GM19023 (cell line): ENCODE measurements at regions not wholly inside any gene's neighbourhood (a gene's known extent, or its start where the extent isn't known, plus 50 kb on each side); places are given as distances from the start of the nearest gene placed in this dataset.
"Not testable (repeated sequence)": the region's sequence is repeated elsewhere in the genome, so short reads cannot be mapped to it uniquely, and the experiment has no call there.

Experiments used
- ATAC-seq: cut with Tn5 transposase; IDR thresholded peaks from one replicate; pipeline ENCODE4 v1.9.1; 2021; ENCODE audit warnings: mild to moderate bottlenecking, moderate library complexity; ENCODE audit not compliant: unreplicated experiment

DNA sequence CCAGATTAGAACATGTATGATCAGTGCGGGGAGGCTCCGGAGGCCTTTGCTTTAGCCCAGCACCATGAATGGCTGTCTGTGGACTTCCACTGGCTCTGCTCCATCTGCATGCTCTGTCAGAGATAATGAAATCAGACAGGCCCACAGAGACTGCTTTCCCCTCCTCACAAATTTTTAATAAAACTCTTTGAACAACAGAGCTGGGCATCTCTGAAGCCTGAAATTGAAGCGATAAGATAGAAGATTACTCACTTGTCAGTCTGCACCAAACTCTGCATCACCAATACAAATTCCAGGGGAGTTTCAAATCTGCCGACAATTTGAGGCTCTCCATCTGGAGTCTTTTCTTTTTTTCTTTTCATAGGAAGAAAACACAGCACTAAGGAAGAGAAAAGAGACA, 110.0 kb downstream of the DYRK2 start:
- ATAC-seq = peak; percentile 21

DNA sequence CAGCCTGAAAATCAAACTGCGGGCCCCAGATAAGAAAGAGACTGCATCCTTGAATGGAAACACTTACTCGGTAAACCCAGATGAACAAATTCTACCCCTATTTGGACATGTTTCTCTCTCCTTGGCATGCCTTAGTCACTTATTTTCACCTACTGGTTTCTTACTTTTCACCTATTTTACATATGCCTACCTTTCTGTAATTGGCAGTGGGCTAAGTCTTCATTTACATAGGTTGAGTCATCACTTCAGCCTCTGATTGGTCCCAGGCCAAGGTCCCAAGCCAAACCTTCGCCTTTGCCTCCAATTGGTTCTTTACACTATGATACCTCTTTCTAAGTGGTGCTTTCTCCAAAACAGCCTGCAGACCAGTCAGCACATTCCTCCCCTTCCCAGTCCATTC, 111.3 kb downstream of the DYRK2 start:
- ATAC-seq = no peak

DNA sequence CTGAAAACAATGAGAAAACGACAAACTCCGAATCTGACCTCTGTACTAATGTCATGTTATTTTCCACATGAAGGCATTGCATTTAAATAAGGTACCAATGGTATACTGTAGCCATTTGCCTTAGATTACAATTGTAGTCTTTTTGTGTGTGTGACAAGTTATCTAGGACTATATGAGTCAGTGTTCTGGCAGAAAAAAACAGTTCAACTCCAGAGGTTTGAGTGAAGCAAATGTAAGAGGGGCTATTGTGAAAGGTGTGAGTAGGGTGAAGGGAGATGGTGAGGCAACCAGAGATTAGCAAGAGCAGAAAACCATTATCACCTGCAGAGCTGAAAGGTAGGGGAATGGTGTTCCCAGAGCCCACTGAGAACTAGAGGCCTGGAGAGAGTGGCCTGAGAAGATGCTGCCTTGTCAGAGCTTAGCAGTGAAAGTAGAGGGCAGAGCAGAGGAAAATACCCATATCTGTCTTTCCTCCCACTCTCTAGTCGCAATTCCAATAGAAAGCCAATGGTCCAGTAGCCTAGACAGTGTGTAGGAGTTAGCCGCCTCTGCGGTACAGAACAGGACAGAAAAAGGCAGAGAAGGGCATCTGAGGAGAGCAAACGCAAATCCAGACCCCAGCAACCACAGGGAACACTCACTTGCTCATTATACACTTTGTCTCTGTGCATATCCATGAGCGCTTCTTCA, 112.2 kb downstream of the DYRK2 start:
- no peak for ATAC-seq

DNA sequence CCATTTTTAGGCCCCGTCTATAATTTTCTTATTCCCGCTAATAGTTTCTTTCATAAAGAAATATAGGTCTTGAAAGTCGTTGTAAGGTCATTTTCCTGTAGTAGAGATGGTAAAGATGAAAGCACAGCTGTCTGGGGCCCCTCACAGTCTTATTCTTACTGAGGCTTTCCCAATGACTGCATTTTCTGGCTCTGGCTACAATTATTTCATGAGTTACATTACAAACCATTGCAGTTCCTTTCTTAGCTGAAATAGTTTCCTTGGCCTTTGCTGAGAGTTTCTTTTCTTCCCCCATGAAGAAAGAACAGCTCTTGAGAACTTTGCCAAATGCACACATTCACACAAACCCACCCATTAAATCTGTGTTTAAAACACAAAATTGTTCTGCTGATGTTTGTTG, 113.0 kb downstream of the DYRK2 start:
- no peak for ATAC-seq

DNA sequence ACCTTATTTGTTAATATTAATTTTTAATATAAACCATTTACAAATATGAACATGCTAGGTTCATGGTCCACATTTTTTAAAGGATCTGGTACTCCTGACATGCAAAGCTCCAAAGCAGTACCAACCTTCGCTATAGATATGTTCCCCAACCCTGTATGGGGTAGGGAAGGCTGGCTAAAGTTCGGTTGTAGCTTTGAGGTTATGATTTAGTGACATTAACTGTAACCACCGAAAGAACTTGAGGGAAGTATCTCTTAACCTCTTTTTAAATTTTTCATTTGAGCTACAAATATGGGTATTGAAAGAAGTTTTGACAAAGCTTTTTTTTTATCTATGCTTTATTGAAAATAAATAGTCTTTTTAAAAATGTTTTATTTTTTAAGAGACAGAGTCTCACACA, 115.5 kb downstream of the DYRK2 start:
- no peak for ATAC-seq

DNA sequence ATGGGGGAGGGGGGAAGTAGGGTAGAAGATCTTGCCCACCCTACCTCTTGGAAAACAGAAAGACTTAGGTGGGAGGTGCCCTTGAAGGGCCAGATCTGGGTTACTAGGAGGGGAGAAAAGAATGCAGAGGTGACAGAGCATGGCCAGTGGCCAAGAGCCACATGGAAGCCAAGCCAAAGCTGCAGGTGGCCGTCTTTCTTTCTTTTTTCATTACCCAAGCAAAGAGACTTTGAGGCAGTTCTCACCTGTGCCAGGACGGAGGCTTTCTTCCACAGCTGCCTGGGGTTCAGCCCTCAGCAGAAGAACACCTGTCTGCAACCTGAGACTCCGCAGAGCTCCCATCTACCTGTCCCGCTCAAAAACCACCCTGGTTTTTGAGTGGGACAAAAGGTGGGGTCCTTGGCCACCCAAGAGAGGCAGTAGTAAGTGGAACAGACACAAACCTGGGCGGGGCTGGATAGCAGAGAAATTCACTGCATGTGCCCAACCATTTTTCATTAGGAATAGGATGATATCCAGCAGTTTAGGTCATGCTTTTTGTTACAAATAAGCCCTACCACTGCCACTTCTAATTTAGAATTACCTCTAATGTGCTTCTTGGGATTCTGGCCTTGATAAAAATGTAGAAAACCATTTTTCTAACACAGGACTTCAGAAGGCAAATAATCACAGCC, 116.5 kb downstream of the DYRK2 start:
- no peak for ATAC-seq

DNA sequence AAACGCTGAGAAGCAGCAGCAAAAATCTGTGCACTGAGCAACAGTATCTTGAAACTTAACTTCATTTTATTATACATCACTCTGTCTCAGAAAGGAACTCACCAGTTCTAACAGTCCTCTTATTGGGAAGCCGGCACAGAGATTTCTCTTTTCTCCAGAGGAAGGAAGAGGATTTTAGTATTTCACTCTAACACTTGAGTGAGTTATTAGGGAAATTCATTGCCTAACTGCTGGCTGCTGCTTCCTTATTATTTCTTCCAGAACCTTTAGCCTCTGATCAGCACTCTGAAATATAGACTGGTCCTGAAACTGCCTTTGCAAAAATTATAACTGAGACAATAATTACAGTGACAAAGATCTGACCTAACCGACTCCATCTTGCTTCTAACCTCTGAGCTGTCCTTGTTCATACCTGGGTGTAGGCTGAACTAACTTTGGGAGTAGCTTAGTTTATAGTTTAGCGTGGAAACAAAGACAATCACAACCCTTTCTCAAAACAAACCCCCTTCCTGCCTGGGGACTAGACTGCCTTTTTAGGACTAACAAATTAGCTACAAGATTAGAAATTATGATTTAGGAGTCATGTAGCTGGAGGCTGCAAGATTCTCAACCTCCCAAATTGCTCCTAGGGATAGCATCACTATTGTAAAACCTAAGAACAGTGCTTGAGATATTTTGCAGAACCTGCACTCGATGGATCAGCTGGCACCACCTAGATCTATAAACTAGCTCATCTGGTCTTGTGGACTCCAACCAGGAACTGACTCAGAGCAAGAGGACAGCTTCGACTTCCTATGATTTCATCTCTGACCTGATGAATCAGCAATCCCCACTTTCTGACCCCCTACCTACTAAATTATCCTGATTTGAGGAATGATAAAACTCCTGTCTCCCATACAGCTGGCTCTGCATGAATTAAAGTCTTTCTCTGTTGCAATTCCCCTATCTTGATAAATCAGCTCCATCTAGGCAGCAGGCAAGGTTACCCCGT, 117.5 kb downstream of the DYRK2 start:
- ATAC-seq = no peak

DNA sequence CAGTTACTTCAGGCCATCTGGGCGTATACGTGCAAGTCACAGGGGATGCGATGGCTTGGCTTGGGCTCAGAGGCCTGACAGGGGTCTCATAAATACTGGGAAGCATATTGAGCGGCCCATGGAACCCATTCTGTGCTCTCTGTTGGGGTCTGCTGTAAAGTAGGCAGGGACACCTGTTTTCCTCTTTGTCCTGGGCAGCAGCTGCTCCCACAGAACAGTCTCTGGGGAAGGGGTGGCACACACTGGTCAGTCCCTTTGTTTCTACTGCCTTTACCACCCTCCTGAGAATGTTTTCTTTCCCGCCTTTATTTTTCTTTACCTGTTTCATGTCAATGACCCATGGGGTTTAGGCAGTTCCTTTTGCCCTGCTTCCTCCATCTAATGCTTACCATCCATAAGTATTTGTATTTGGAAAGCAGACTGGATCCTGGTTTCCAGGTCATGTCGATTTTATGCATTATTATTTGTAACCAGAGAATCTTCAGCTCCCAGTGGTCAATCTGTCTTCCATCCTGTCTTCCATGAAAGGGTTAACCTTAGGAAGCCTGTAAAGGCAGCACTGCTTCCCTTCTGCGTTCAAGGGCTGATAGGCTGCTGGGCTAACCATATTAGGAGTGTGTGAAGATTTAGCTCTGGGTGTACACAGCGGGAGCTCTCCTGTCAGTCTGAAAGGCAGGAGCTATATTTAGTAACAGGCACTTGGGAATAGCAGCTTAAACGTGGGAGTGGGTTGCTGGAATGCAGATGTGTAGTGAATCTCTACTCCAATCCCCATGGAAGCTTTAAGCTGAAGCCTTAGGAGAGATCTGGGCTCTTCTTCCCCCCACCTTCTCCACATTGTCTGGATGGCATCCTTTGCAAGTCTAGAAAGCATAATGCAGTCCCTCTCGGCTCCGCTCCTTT, 124.0 kb downstream of the DYRK2 start:
- ATAC-seq = no peak

DNA sequence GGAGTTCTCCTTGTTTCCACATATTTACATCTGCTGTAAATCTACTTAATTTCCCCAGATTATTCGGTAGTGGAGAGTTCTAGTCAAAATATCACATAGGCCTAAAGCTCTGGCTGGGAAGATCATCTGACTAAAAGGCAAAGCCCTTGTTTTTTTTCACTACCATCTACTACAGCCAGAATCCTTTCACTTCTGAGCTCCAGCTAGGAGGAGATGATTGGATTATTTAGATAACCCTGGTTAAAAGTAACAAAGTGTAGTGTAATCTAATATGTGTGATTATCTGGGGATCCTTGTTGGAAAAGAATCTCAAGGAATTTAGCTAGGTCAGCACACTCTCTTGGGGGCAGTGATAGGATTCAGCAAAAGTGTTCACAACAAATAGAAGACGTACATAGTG, 125.4 kb downstream of the DYRK2 start:
- no peak for ATAC-seq

DNA sequence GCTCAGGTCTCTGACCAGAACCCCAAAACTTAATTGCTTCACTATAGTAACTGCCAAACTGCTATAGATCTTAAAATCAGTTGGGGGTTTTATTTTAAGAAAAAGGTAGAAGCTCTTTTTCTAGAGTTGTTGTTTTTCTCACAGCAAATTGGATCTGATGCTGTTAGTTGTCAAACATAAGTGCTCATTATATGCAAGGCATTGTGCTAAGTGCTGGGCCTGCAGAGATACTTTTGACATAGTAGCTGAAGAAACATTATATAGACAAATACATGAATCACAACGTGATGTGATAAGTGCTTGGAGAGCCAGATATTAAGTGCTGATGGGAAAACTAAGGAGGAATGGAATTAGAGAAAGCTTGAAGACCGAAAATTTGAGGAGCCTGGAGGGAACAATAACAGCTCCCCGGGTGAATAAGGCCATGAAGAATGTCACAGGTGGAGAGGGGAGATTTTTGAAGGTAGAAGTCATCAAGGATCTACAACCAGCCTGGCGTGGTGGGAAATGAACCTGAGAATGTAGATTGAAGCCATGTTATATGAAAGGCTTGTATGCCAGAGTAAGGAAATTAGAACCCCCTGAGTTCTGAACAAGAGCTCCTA, 126.5 kb downstream of the DYRK2 start:
- no peak for ATAC-seq

DNA sequence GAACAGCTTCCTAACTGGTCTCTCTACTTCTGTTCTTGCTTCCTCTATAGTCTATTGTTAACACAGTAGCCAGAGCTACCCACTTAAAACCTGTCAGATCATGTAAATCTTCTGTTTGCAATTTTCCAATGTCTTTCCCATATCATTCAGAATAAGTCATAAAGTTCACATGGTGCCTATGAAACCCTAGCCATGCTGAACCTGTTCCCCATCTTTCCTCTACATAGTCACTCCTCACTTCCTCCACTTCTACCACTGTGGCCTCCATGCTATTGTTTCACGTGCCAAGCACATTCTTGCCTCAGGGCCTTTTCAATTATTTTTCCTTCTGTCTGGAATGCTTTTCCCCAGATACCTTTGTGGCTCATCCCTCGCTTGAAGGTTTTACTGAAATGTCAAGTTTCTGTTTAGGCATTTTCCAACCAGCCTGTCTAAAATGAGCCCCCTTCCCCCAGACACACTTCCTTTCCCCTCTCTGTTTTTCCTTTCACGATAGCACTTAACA, 132.1 kb downstream of the DYRK2 start:
- no peak for ATAC-seq

DNA sequence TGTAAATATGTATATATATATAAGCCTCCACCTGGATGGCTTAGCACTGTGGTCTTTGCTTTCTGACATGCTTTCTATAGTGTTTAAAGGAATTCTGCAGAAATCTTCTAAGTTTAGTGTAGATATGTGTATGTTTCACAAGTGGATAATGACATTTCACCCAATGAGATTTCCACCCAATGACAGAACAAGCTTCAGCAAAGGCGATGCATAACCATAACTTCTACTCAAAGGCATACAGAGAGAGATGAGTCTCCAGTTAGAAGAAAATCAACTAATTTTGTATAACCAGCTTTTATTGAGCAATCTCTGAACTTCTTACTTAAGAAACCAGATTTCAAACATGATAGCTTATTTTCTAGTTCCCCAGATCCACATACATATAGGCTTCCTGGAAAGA, 134.0 kb downstream of the DYRK2 start:
- ATAC-seq = no peak

DNA sequence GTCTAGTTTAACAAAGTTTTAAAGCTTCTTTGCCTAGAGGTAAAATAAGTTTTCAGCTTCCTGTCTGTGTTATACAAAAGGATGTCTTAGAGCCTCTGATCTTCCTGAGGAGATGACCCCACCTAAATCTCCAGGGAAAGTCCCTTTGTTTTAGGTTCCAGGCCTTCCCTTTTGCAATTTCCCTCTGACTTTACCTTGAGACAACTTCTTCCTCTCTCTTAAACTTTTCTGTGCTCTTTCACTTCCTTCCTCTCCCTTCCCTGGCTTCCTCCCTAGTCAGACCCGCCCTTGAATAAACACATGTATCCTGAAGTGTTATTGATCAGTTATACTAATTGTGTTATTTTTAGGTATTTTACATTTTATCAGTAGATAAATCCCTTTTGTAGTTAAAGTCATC, 134.8 kb downstream of the DYRK2 start:
- ATAC-seq = no peak

DNA sequence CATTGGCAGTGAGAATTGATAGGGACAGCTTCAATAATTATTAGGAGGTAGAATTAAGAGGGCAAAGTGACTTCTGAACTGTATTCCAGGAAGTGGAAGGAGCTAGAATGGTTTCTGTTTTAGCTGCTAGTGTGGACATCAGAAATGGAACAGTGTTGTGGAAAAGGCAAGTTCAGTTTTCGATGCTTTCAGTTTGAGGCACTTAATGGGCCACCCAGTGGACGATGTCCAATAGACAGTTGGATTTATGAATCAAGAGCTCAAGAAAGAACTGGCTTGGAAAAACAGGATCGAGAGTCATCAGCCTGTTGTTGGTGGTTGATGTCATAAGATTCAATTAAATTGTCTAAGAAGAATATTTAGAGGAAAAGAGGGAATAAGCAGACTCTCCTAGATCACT, 136.3 kb downstream of the DYRK2 start:
- no peak for ATAC-seq

DNA sequence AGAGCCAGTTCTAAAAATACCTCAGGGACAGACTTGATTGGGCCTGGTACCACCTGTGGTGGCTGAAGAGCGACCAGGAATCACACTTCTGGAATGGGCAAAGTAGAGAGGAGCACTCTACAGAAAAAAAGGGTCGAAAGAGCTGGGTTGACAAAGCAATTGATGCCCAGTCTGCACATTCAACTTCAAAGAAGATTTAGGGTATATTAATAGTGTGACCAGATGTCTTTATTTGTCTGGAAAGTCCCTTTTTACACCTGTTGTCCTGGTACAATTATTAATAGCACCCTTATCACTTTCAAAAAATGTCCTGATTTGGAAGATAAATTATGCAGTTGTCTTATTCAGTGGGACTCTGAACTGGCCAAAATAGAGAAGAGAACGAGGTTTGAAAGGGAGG, 137.5 kb downstream of the DYRK2 start:
- ATAC-seq = no peak

DNA sequence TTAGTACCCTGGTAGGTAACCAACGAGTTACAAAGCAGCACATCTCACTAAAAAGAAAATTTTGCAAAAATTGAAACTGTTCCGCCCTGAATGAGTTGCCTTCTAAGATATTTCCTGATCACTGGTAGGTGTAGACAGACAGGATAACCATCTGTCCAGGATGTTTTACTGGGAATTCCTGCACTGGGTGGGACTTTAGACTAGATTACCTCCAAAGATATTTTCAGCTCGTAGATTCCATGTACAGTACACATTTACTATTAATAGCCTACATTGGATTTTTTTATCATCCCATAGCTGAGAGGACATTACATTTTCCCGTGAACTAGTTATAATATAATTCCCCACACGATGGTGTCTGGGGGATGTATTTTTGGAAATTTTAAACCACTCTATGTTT, 139.6 kb downstream of the DYRK2 start:
- ATAC-seq = no peak

DNA sequence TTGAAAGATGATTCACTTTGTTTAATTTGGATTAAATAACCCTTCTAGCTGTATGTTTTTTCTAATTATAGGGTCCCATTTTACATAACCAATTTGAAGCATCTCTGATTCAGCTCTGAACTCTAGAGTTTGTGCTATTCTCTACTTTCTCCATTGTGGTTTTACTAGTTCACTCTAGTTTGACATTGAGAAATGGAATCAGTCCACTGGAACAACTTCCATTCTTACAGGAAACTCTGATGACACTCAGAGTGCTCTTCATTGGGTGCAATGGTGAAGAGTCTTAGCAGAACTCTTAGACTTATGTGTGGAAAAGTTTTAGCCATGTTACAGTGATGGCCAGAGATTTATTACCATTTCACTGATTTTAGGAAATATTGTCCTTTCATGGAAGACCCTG, 140.7 kb downstream of the DYRK2 start:
- no peak for ATAC-seq

DNA sequence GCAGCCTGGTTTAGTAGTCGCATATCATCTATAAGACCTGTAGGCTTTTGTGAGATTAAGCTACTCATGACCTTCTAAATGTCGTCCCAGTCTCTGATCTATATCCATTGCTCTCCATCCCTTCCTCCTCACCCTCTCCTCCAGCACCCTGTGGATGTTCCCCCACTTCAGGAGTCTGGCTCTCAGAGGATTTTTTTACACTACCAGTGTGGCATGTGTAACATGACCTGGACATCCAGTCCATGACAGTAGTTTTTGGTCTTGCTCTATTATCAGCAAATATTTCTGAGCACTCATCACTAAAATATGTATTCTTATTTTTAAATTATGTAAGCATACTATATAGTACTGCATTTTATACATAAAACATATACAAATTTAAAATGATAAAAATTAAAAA, 142.1 kb downstream of the DYRK2 start:
- ATAC-seq = no peak

DNA sequence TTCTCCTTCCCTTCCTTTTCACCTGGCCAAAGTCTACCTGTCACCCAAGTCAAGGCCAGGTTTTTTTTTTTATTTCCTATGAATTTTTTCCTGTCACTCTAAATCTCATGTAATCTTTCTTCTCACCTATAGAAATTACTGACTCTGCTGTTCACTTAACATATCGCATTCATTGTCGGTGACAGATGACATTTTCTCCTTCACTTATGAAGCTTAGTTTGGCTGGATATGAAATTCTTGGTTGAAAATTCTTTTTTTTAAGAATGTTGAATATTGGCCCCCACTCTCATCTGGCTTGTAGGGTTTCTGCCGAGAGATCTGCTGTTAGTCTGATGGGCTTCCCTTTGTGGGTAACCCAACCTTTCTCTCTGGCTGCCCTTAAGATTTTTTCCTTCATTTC, 142.8 kb downstream of the DYRK2 start:
- not testable (repeated sequence) for ATAC-seq

DNA sequence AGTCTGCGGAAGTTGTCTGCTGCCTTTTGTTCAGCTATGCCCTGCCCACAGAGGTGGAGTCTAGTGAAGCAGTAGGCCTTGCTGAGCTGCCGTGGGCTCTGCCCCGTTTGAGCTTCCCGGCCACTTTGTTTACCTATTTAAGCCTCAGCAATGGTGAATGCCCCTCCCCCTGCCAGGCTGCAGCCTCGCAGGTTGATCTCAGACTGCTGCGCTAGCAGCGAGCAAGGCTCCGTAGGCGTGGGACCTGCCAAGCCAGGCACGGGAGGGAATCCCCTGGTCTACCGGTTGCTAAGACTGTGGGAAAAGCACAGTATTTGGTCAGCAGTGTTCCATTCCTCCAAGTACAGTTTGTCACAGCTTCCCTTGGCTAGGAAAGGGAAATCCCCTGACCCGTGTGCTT, 143.6 kb downstream of the DYRK2 start:
- ATAC-seq = no peak
